ENCODE measurements at regions not wholly inside any gene's neighbourhood (a gene's known extent, or its start where the extent isn't known, plus 50 kb on each side); places are given as distances from the start of the nearest gene placed in this dataset.

DNA sequence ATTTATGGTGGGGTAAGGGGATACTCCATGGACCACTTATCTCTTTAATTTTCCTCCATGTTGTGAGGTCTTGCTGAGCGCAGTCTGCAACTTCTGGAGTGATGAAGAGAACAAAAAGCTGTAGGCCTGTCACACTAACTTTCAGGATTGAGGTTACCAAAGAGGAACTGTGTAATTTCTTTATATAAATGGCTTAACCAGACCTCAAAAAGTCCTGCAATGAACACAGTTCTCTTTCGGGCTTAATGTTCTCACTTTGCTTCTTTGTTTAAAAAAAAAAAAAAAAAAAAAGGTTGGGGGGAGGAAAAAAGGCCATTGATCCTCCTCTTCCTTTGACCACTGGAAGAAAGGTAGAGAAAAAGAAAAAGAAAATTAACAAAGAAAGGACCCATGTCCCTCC lies 86.8 kb upstream of the SOX9 start:
- TF ChIP-seq CTCF (IDR thresholded peaks at IDR 0.05; ENCODE audit: low read depth, low read length), result no peak
- DNase-seq (ENCODE audit: low read depth, low spot score), result no peak
- CTCF ChIA-PET, result no interaction called here
- Histone ChIP-seq H3K9me3 (ENCODE audit: control insufficient read depth, insufficient read depth, low read length) (no peaks in the 10 kb centered on the region), H3K4me3 (ENCODE audit: low read depth, low read length) (no peak overlapping the region), H3K27me3 (ENCODE audit: control insufficient read depth, insufficient read depth, low read length) (no peaks in the 10 kb centered on the region), H3K27ac (ENCODE audit: low read depth, low read length) (no peak overlapping the region)
- POLR2A ChIA-PET, result no interaction called here

- TF ChIP-seq CTCF (IDR thresholded peaks at IDR 0.05; ENCODE audit: low read depth, low read length), result no peak
- Histone ChIP-seq H3K27ac (ENCODE audit: low read depth, low read length) (no peak overlapping the region), H3K27me3 (ENCODE audit: control insufficient read depth, insufficient read depth, low read length) (peaks cover 2% of the 10 kb centered on the region), H3K9me3 (ENCODE audit: control insufficient read depth, insufficient read depth, low read length) (no peaks in the 10 kb centered on the region), H3K4me3 (ENCODE audit: low read depth, low read length) (no peak overlapping the region)
- CTCF ChIA-PET, result interaction anchor here (0.6 kb wide), 1 partner anchor 8 kb away, joined by 4 read pairs; no protein-coding TSS in a partner anchor
- POLR2A ChIA-PET, result no interaction called here
- DNase-seq (ENCODE audit: low read depth, low spot score), result no peak
These were observed 82.4 kb upstream of the SOX9 start for GRCh38 chr17:72038427-72038826.

DNA sequence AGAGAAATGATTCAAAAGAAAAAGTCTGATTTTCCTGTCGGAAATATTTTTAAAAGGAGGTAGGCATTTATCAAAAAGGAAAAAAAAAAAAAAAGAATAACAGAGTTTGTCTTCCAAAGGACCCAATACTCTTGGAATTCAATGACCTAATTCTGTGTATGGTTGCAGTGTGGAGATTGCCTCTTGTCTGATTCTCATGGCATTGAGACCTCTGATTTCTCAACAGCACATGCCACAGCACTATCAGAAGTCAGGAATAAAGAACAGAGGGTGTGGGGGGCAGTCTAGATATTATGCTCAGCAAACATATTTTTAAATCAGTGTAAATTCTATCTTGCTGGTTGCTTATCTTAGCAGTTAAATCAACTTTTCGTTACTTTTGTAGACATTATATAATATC lies 81.3 kb upstream of the SOX9 start:
- no peak for DNase-seq (ENCODE audit: low read depth, low spot score)
- POLR2A ChIA-PET, result no interaction called here

GRCh38 chr17:72046178-72046577 lies 74.6 kb upstream of the SOX9 start:
- no peak overlapping the region for H3K4me3 ChIP-seq (ENCODE audit: low read depth, low read length)
- no peak overlapping the region for H3K27ac ChIP-seq (ENCODE audit: low read depth, low read length)
- no peaks in the 10 kb centered on the region for H3K9me3 ChIP-seq (ENCODE audit: control insufficient read depth, insufficient read depth, low read length)
- no peak for DNase-seq (ENCODE audit: low read depth, low spot score)
- POLR2A ChIA-PET, result no interaction called here
- no peak for TF ChIP-seq CTCF (IDR thresholded peaks at IDR 0.05; ENCODE audit: low read depth, low read length)
- no peaks in the 10 kb centered on the region for H3K27me3 ChIP-seq (ENCODE audit: control insufficient read depth, insufficient read depth, low read length)
- CTCF ChIA-PET, result no interaction called here

More for the DNA sequence above, 81.3 kb upstream of the SOX9 start:
- Histone ChIP-seq H3K4me3 (ENCODE audit: low read depth, low read length) (no peak overlapping the region), H3K9me3 (ENCODE audit: control insufficient read depth, insufficient read depth, low read length) (no peaks in the 10 kb centered on the region), H3K27ac (ENCODE audit: low read depth, low read length) (no peak overlapping the region), H3K27me3 (ENCODE audit: control insufficient read depth, insufficient read depth, low read length) (peaks cover 2% of the 10 kb centered on the region)
- CTCF ChIA-PET, result no interaction called here
- TF ChIP-seq CTCF (IDR thresholded peaks at IDR 0.05; ENCODE audit: low read depth, low read length), result no peak

GRCh38 chr17:72046643-72047612 lies 73.9 kb upstream of the SOX9 start:
- CTCF ChIA-PET, result no interaction called here
- Histone ChIP-seq H3K4me3 (ENCODE audit: low read depth, low read length) (no peak overlapping the region), H3K27ac (ENCODE audit: low read depth, low read length) (no peak overlapping the region), H3K9me3 (ENCODE audit: control insufficient read depth, insufficient read depth, low read length) (no peaks in the 10 kb centered on the region), H3K27me3 (ENCODE audit: control insufficient read depth, insufficient read depth, low read length) (no peaks in the 10 kb centered on the region)
- no peak for TF ChIP-seq CTCF (IDR thresholded peaks at IDR 0.05; ENCODE audit: low read depth, low read length)
- POLR2A ChIA-PET, result no interaction called here
- DNase-seq (ENCODE audit: low read depth, low spot score), result no peak

All from AG04450 (cell line).